ENCODE measurements at regions not wholly inside any gene's neighbourhood (a gene's known extent, or its start where the extent isn't known, plus 50 kb on each side); places are given as distances from the start of the nearest gene placed in this dataset.

DNA sequence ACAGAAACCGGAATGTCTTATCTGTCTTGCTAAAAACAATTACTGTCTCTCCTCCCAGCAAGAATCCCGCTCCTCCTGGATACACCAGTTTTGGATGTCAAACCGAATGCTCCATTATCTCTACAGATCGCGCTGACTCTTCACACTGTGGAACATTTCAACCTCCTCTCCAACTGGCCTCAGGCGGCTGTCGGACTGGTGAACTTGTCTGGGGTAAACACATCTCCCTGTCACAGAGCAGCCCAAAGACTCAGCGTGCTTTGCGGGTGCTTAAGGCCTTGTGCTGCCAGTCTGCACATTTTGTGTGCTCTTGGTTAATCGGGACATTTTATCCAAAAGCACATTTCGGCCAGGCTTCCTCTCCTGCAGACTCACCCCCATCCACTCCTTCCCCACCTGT lies 173.1 kb downstream of the ICOS start:
- Histone ChIP-seq H2BK12ac (ENCODE audit: insufficient read length, low read depth, low read length) (no peak overlapping the region), H3K9ac (ENCODE audit: extremely low read depth, insufficient read length, low read length) (no peak overlapping the region), H3K18ac (ENCODE audit: insufficient read length, low read depth, low read length) (no peak overlapping the region), H4K20me1 (ENCODE audit: control insufficient read depth, insufficient read depth, insufficient read length) (no peaks in the 10 kb centered on the region), H3K23me2 (ENCODE audit: insufficient read length, low read depth, low read length, poor library complexity, severe bottlenecking) (no peaks in the 10 kb centered on the region), H2BK5ac (ENCODE audit: insufficient read length, low read length) (no peak overlapping the region), H3K23ac (ENCODE audit: insufficient read length, low read depth, low read length) (no peak overlapping the region), H3K9me3 (ENCODE audit: control insufficient read depth, low read depth, low read length) (no peaks in the 10 kb centered on the region), H2BK15ac (ENCODE audit: low read depth, low read length) (no peak overlapping the region), H2AK5ac (ENCODE audit: insufficient read length, low read length) (no peak overlapping the region), H3K4me1 (ENCODE audit: insufficient read depth, low read length) (peaks cover 6% of the 10 kb centered on the region; the same call in 1 of the 2 replicates), H3K27ac (ENCODE audit: insufficient read length, low read depth, low read length) (no peak overlapping the region), H3K4ac (ENCODE audit: low read depth, low read length) (no peak overlapping the region), H4K8ac (replicated peaks; ENCODE audit: insufficient read length, low read depth, low read length) (no peak overlapping the region), H2BK120ac (ENCODE audit: low read depth, low read length, poor library complexity, severe bottlenecking) (no peak overlapping the region), H3T11ph (ENCODE audit: low read length) (no peak overlapping the region), H4K5ac (ENCODE audit: insufficient read length, low read depth, low read length) (no peak overlapping the region), H3K79me1 (ENCODE audit: insufficient read depth, low read depth, low read length, poor library complexity, severe bottlenecking) (no peaks in the 10 kb centered on the region), H2BK20ac (ENCODE audit: low read depth, low read length, poor library complexity, severe bottlenecking) (no peak overlapping the region), H3K79me2 (ENCODE audit: insufficient read depth, low read length) (no peaks in the 10 kb centered on the region), H3K4me2 (ENCODE audit: insufficient read depth, insufficient read length, low read length) (no peak overlapping the region), H3K56ac (ENCODE audit: insufficient read length, low read depth, low read length) (no peak overlapping the region), H4K91ac (ENCODE audit: insufficient read length, low read depth, low read length) (no peak overlapping the region), H2AFZ (ENCODE audit: low read length) (no peak overlapping the region), H3K27me3 (ENCODE audit: insufficient read depth, low read length) (no peaks in the 10 kb centered on the region), H3K14ac (ENCODE audit: insufficient read depth, low read length) (no peak overlapping the region)
- WGBS (ENCODE audit: extremely low coverage, insufficient read length, low lambda C conversion rate), result no CpG with 5 or more reads among the region's 11 CpGs
- Mint-ChIP-seq H3K9me3 (no peaks in the 10 kb centered on the region), H3K4me1 (peaks cover 17 to 23% of the 10 kb centered on the region in 2 experiments), H3K27ac (no peak overlapping the region), H3K4me3 (no peak overlapping the region), H3K36me3 (ENCODE audit: insufficient read depth in 1 of 3, low read depth in 3 of 3) (no peaks in the 10 kb centered on the region), H3K27me3 (ENCODE audit: low read depth) (no peaks in the 10 kb centered on the region)
- DNase-seq, result no peak
- TF ChIP-seq, protein P1, sequence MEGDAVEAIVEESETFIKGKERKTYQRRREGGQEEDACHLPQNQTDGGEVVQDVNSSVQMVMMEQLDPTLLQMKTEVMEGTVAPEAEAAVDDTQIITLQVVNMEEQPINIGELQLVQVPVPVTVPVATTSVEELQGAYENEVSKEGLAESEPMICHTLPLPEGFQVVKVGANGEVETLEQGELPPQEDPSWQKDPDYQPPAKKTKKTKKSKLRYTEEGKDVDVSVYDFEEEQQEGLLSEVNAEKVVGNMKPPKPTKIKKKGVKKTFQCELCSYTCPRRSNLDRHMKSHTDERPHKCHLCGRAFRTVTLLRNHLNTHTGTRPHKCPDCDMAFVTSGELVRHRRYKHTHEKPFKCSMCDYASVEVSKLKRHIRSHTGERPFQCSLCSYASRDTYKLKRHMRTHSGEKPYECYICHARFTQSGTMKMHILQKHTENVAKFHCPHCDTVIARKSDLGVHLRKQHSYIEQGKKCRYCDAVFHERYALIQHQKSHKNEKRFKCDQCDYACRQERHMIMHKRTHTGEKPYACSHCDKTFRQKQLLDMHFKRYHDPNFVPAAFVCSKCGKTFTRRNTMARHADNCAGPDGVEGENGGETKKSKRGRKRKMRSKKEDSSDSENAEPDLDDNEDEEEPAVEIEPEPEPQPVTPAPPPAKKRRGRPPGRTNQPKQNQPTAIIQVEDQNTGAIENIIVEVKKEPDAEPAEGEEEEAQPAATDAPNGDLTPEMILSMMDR (conservative IDR thresholded peaks at IDR 0.05), result no peak

Measured in H9 (cell line).